ENCODE measurements at regions not wholly inside any gene's neighbourhood (a gene's known extent, or its start where the extent isn't known, plus 50 kb on each side); places are given as distances from the start of the nearest gene placed in this dataset.
"Not testable (repeated sequence)": the region's sequence is repeated elsewhere in the genome, so short reads cannot be mapped to it uniquely, and the experiment has no call there.

DNA sequence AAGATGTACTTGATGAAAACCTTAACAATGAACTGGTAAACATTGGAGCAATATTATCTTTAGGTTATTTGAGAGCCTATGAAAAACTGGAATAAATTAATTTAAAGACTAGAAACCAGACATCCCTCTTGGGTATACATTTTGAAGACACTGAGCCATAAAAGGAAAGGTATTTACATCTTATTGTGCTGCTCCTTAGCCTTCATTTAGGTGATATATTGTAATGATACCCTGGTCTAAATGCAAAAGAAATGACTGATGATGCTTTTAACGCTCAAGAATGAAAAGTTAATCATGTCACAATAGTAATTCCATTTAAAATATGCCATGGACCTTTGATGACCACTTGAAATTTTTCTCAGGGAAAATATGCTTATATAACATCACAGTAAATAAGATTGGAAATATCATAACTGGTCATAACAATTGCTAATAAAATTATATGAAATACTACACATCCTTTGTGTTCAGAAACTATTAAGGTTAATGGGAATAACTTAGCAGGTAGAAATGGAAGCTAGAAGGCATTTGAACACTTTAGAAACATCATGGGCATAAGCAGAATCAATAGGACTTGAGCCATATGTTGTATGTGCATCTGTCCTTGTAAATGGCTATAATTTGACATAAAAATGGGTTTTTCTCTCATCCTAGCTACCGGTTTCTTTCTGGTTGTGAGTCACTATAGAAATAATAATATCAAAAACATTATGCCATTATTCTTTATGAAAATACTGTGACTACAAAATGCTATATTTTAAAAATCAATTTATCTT is 979.7 kb downstream of the RAPGEF2 start:
- DNase-seq, result no peak
- intact Hi-C loops (cut with DNase I), result no loop called here

DNA sequence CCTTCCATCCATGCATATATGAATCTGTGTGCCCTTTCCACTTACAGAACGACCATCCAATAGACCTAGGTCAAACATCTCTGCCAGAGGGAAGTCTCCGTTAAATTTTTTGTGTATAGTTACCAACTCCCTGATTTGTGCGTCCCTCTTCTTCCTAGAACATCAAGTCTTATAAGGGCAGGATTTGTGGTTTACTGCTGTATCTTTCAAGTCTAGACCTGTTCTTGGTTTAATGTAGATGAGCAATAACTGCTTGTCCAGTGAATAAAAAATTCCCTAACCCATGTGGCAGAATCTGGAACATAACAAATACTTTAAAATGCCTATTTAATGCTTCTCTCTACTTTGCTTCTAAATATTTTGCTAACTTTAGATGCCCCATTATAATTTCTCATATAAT is 988.8 kb downstream of the RAPGEF2 start:
- DNase-seq, result no peak
- intact Hi-C loops (cut with DNase I), result no loop called here

DNA sequence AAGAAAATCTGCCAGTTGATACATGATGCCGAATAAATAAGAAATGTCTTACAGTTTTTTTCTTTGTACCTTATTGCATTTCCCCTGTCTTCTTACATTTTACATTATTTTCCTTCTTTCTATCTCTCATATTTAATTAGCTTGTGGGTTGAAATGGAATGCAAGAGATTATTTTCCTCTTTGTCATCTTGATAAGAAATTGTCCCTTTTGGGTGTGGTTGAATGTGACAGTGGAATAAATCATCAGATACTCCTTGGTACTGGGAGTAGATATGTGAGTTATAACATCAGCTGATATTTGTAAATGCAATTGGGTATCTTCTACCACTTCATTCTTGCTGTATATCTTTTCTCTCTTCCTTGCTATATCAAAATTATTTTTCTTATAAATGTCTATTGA is 997.4 kb downstream of the RAPGEF2 start:
- no peak for DNase-seq
- intact Hi-C loops (cut with DNase I), result no loop called here

DNA sequence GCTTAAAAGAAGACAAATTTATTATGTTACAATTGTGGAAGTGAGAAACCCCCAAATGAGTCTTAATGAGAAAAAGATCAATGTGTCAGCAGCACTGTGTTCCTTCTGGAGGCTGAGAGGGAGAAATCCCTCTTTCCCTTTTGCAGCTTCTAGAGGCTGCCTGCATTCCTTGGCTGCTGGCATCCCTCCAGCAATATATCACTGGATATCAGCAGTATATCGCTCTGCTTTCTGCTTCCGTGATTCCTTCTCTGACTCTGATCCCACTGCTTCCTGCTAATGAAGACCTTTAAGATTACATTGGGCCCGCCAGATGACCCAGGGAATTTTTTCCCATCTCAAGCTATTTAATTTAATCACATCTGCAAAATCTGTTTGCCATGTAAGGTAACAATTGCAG is 1008.0 kb downstream of the RAPGEF2 start:
- intact Hi-C loops (cut with DNase I), result no loop called here
- DNase-seq, result no peak

DNA sequence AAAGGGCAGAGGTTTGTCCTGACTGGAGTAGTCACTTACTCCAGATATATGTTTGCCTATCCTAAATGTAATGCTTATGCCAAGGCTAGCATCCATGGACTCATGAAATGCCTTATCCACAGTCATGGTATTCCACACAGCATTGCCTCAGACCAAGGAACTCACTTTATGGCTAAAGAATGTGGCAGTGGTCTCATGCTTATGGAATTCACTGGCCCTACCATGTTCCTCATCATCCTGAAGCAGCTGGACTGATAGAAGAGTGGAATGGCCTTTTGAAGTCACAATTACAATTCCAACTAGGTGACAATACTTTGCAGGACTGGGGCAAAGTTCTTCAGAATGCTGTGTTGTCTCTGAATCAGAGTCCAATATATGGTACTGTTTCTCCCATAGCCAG is 1014.8 kb downstream of the RAPGEF2 start:
- intact Hi-C loops (cut with DNase I), result no loop called here

DNA sequence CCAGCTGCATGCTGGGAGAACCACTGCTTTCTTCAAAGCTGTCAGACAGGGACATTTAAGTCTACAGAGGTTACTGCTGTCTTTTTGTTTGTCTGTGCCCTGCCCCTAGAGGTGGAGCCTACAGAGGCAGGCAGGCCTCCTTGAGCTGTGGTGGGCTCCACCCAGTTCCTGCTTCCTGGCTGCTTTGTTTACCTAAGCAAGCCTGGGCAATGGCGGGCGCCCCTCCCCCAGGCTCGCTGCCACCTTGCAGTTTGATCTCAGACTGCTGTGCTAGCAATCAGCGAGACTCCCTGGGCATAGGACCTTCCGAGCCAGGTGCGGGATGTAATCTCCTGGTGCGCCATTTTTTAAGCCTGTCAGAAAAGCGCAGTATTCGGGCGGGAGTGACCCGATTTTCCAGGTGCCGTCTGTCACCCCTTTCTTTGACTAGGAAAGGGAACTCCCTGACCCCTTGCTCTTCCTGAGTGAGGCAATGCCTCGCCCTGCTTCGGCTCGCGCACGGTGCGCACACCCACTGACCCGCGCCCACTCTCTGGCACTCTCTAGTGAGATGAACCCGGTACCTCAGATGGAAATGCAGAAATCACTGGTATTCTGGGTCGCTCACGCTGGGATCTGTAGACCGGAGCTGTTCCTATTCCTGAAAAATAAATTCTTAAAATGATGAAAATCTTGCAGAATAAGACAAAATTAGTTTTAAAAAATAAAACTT is 1022.9 kb downstream of the RAPGEF2 start:
- DNase-seq, result not testable (repeated sequence)

More for the DNA sequence above, 1014.8 kb downstream of the RAPGEF2 start:
- DNase-seq, result no peak

DNA sequence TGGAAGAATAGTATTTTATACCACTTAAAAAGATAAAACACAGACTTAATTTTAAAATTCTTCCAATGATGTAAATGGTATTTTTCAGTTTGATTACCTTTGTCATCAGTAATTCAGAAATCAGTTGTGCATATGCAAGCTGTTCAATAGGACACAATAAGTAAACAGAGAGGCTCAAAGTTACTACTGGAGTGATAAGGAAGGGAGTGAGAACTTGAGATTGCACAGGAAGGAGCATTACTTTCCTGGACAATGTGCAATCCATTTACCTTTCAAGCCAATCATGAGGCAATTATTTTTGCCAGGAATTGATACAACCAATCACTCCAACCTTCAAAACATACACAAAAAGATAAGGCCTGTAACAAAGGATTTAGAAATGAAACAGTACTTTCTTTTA is 1024.3 kb downstream of the RAPGEF2 start:
- DNase-seq, result no peak
- intact Hi-C loops (cut with DNase I), result no loop called here

More for the DNA sequence above, 1022.9 kb downstream of the RAPGEF2 start:
- intact Hi-C loops (cut with DNase I), result not testable (repeated sequence)

DNA sequence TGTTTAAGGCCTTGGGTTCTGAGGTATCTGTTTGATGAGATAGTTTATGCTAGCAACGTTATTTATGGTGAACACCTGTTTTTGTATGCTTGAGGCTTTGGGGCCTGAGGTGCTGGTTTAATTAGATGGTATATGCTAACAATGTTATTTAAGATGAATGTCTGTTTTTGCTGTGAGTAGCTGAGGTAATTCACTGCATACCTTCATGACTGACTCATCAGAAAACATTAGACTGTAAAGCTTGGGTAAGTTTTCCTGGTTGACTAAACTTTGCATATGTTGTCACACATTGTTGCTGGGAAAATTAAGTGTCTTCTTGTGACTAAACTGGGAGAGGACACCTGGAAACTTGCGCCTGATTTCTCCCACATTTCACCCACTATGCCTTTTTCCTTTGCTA is 1026.6 kb downstream of the RAPGEF2 start:
- intact Hi-C loops (cut with DNase I), result no loop called here

DNA sequence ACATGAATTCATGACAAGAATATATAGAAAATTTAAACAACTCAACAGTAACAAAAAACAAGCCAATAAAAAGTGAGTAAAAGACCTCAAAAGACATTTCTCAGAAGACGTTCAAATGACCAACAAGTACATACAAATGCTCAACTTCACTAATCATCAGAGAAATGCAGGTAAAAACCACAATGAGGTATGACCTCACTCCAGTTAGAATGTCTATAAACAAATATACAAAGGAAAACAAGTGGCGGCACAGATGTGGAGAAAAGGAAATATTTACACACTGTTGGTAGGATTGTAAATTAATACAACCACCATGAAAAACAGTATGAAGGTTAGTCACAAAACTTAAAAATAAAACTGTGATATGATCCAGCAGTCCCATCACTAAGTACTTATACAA is 1033.1 kb downstream of the RAPGEF2 start:
- intact Hi-C loops (cut with DNase I), result no loop called here
- no peak for DNase-seq

More for the DNA sequence above, 1026.6 kb downstream of the RAPGEF2 start:
- no peak for DNase-seq

DNA sequence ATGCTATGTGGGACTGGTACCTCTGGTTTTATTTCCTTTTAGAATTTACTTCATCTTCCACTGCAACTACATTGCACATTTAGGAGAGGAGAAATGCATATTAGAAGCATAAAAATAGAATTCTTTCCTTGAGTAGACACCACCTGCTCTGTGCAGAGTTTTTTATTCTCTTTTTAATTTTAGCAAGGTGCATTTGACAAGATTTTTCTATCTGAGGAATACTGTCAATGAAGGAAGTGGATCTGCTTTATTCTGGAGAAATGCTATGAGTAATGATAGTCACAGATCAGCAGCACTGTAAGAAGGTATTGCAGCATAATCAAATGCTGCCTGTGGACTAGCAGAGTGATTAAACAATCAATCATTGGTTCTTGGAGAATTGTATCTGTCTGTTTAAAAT is 1038.3 kb downstream of the RAPGEF2 start:
- DNase-seq, result no peak
- intact Hi-C loops (cut with DNase I), result no loop called here

DNA sequence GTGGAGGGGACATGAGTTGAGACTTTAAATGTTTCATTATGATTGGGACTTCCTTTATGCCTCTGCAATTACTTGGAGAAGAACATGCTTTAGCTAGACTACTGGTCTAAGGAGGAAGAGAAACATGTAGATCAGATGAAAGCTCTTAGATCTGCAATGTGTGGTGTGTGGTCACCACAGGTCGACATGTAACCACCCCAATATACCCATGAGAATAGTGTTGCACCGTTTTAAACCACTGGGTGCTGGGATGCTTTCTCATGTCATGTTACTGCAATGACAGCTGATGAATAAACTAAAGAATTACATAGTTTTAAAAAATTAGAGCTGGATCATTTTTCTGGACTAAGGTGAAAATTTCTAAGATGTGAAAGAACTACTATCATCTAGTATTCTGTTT is 1039.7 kb downstream of the RAPGEF2 start:
- intact Hi-C loops (cut with DNase I), result no loop called here

DNA sequence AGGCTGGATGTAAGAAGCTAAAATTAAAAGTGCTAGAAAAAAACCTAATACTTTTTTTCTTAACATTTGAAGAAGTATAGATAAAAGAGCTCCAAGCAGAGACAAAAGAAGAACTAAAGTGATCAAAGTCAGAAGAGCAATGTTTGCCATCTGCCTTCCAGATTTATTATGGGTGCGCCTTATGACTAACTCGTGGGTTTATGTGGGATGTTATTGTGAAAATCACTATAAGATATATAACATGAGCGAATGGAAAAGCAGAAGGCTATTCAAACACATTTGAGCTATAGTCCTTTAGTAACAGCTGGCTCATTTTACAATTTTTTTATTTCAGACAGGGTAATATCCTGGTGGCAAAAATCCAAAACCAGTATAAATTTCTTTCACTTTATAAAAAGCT is 1040.7 kb downstream of the RAPGEF2 start:
- DNase-seq, result peak in 3 of 42 donors; percentile 14 to 41 (median 18)
- intact Hi-C loops (cut with DNase I), result no loop called here

More for the DNA sequence above, 1039.7 kb downstream of the RAPGEF2 start:
- no peak for DNase-seq

DNA sequence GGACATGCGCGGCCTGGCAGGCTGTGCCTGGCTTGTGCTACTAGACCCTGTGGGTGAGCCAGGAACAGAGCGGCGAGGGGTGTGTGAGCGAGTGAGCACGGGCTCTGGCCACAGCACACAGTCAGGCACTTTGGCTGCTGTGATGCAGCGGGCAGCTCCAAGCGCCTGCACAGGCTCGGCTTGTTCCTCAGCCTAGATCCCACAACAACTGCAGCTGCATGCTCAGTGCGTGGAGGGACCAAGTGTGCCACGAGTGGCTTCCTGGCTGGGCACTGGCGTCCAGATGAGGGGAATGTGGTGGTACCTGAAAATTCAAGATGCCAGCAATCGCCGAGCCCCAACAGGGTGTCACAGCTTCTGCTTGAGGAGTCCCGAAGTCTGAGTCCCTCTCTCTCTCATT is 1056.6 kb downstream of the RAPGEF2 start:
- DNase-seq, result no peak
- intact Hi-C loops (cut with DNase I), result no loop called here

DNA sequence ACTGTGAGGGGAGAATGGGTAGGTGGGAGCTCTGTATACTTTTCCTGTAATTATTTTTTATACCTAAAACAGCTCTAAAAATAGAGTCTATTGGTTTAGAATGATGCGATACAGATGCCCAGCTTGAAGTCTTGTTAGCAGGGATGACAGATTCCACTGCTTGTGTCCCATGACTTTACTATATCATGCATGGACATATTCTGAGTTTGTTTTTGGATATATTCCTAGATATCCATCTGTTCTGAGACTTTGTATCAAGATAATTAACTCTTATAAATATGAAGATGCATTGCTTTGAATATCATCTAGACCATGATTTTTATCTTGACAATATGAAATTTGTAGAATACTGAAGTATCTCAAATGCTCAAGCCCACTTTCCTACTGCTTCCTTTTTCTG is 1058.1 kb downstream of the RAPGEF2 start:
- no peak for DNase-seq
- intact Hi-C loops (cut with DNase I), result no loop called here

DNA sequence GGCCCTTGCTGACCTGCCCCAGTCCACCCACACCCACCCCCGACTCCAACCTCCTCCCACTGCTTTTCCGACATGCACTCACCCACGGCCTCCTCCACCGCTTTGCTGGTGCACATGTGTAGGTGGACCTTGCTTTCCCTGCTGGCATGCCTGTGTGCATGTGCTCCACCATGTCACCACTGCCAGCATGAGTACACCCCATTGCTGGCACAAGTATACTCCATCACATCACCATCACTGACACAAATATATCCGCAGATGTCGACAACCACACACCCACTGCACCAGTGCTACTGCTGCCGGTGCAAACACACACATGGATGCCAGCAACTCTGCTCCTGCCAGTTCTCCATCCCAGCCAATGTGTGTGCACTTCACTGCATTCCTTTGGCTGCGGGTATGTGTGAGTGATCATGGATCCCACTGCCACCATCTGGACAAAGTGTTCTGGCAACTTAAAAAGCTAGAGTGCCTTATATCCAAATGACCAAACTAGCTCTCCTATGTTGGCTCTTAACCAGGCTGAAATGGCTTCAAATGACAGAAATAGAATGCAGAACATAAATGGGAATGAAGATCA is 1072.3 kb downstream of the RAPGEF2 start:
- DNase-seq, result no peak
- intact Hi-C loops (cut with DNase I), result no loop called here

DNA sequence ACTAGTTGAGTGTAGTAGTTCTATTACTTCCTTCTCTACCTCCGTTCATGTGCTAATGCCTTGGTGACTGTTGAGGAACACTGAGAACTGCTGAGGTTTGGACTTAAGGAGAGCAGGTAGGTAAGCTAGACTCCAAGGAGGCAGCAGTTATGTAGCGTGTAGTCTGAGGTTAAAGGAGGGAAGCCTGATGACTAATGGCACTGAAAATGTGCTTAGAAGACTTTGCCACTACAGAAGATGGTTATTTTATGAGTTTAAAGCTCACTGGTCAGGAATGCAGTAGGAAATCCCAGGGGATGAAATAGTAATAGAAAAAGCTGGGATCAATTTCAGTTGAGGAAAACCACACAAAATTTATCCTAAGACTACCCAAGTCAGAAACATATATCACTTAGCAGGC is 1077.3 kb downstream of the RAPGEF2 start:
- DNase-seq, result no peak
- intact Hi-C loops (cut with DNase I), result no loop called here

DNA sequence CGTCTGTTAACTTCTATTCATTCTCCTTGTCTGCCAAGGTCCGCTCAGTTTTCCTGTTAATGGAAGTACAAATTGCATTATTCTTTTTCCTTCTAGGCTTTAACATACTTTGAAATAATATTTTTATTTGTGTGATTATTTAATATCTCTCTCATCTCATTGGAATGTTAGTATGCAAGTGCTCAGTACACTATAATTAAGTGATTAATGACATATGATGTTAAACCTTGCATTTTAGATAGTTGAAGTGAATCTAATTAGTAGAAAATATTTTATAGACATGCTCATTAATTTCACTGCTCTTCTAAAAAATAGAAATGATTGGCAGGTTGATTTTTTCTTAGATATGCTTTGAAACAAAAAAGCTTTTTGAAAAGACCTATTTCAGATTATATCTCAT is 1079.8 kb downstream of the RAPGEF2 start:
- no peak for DNase-seq
- intact Hi-C loops (cut with DNase I), result no loop called here

DNA sequence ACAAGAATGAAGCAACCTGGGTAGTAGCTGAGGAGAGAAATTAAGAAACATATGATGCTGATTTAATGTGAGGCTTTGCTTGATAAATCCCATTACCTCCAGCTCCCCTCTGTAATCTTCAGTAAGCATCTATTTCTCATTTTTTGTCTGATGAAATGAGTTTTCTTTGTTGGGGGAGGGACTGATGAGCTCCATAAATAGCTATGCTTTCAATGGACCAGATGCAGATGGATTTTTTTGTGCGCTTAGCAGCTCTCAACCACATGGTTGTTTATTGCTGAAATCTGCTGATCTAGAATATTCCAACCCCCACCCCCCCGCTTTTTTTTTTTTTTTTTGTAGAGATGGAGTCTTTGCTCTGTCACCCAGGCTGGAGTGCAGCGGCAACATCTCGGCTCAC is 1082.0 kb downstream of the RAPGEF2 start:
- intact Hi-C loops (cut with DNase I), result no loop called here
- no peak for DNase-seq

DNA sequence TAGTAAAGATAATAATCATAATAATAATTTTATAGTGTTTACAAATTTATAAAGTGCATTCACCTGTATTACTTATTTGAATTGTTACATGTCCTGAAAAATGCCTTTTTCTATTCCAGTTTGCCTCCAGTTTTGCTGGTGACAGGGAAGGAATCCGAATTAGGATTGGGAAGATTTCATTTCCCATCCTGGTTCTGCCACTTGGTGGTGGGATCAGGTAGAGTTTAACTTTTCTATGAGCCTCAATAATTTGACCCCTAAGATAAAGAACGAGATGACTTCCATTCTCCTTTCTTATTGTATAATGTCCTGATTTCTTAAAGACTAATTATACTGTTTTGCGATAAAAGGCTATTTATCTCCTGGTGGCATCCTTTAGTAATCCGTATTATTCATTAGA is 1090.9 kb downstream of the RAPGEF2 start:
- no peak for DNase-seq
- intact Hi-C loops (cut with DNase I), result no loop called here

DNA sequence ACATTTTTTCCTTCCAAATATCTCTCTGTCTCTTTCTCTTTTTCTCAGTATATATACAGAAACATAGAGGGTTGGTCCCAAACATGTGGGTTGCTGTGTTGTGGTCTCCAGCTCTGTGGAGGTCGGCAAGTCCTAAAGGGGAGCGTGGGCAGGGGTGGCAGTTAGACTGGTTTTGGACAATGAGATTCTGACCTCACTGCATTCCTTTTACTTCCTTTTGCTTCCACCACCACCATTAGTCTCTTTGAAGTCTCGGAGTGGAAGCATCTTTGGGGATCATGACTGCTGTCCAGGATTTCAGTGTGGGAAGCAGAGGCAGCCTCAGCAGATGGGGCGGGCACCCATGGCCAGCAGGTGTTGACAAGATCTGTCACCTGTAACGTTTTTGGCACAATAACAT is 1091.8 kb downstream of the RAPGEF2 start:
- DNase-seq, result no peak
- intact Hi-C loops (cut with DNase I), result no loop called here
